KOPT-K1 (cell line): ENCODE measurements at regions not wholly inside any gene's neighbourhood (a gene's known extent, or its start where the extent isn't known, plus 50 kb on each side); places are given as distances from the start of the nearest gene placed in this dataset.

Experiments
- H3K27ac ChIP-seq: fragments of 200-600 bp; sonication (generic); 2 replicates; pipeline ENCODE4 v1.5.1; 2016; ENCODE audit warnings: antibody characterized with exemption, mild to moderate bottlenecking, low read depth, low read length; ENCODE audit not compliant: poor library complexity, severe bottlenecking
- H3K36me3 ChIP-seq: fragments of 200-600 bp; sonication (generic); 2 replicates; pipeline ENCODE4 v1.5.1; 2017; ENCODE audit warnings: antibody characterized with exemption, mild to moderate bottlenecking, low read length, moderate library complexity; ENCODE audit not compliant: insufficient read depth
- H3K9me3 ChIP-seq: fragments of 200-600 bp; sonication (generic); 2 replicates; pipeline ENCODE4 v1.5.1; 2017; ENCODE audit warnings: antibody characterized with exemption, low read length, mild to moderate bottlenecking; ENCODE audit not compliant: insufficient read depth, poor library complexity, severe bottlenecking

DNA sequence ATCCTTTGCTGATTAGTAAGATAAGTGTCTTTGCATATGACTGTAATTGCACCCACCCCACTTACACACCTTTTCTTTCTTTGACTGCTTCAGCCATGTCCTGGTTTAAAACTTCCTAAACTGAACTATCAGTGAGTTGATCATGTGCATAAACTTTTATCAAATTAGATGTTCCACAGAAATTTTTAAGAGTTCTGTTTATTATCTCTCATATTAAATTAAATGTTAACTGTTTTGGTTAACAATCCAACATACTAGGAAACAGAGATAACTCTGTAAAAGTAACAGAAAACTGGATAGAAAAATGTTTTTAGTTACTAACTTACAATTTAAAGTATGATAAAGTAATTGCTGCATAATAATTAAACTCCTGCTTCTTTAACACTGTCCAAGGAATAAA is 959.6 kb upstream of the LRRN3 start:
- Histone ChIP-seq H3K27ac (no peak overlapping the region), H3K9me3 (no peaks in the 10 kb centered on the region), H3K36me3 (no peaks in the 10 kb centered on the region)

DNA sequence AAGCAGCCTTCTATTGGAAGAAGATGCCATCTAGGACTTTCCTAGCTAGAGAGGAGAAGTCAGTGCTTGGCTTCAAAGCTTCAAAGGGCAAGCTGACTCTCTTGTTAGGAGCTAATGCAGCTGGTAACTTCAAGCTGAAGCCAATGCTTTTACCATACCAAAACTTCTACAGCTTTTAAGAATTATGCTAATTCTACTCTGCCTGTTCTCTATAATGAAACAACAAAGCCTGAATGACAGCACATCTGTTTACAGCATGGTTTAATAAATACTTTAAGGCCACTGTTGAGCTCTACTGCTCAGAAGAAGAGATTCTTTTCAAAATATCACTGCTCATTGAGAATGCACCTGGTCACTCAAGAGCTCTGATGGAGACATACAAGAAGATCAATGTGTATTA is 951.9 kb upstream of the LRRN3 start:
- H3K9me3 ChIP-seq: peaks cover 6% of the 10 kb centered on the region
- H3K36me3 ChIP-seq: no peaks in the 10 kb centered on the region
- H3K27ac ChIP-seq: no peak overlapping the region

DNA sequence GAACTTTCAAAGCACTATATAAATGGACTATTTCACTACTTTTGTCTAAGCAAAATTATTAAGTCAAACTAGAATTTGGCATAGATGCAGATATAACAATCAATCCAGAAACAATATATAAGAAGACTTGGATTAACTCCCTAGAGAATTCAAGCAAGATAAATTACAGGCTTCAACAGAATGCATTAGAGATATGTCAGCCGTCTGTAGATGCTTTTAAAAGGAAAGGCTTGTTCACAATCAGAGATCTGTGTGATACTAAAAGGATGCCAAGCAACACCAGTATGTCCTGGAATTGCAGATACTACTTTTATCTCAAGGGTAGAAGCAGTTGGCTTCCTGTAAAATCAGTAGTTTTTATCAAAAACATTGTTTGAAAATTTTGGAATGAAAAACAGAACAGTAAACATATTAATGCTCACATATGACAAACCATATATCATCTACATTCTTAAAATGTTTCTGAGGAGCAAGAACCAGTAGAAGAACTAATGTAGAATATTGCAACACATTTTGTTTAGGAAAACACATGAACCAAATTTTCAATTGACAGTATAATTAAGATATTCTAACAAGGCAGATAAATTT is 947.9 kb upstream of the LRRN3 start:
- no peaks in the 10 kb centered on the region for H3K36me3 ChIP-seq
- H3K9me3 ChIP-seq: peaks cover 6% of the 10 kb centered on the region
- H3K27ac ChIP-seq: no peak overlapping the region

DNA sequence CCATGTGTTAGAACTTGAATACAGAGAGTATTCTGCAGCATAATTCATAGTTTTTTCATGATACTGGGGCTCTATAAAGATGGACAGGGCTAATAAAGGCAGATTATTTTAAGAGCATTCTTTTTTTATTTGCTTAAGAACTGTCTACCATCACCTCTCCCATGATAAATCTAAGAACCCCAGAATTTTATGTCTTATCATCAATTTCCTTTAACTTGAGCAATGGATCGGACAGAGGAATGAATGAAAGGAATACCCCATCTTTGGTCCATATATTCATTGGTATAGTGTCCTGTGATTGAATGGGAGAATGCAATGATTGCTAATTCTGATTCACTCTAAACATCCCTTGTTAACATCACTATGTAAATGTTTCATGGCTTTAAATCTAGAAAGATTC is 946.3 kb upstream of the LRRN3 start:
- H3K9me3 ChIP-seq: peaks cover 18% of the 10 kb centered on the region
- H3K36me3 ChIP-seq: no peaks in the 10 kb centered on the region
- no peak overlapping the region for H3K27ac ChIP-seq

DNA sequence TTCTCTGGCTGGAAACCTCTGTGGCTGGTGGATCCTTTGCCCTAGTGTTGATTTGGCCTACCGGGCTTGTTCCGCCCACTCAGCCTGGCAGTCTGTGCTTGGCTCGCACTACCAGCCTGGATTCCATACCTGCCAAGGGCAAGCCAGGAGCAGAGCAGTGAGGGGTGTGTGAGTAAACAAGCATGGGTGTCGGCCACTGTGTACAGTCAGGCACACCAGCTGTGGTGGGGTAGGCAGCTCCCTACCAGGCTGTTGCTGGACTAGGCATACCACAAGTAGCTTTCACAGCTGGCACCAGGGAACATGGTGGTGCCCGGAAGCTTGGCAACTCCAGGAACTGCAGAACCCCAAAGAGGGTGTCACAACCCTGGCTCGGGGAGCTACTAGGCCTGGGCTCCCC is 942.9 kb upstream of the LRRN3 start:
- H3K27ac ChIP-seq: no peak overlapping the region
- peaks cover 18% of the 10 kb centered on the region for H3K9me3 ChIP-seq
- no peaks in the 10 kb centered on the region for H3K36me3 ChIP-seq

DNA sequence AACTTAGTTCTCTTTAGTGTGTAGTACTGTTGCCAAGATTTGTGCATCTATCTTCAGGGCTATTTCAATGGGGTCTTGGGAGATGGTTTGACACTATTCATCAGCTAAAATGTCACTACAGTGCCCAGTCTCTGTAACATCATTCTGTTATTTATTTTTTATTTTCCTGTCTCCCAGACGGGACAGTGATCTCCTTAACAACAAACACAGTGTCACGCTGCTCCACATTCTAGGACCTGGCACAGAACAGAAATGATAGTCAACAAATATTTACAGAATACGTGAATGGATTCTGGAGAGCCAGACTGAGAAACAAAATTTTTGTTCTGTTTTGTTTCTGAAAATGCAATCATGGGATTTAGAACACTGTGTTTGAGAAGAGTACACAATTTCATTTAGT is 937.7 kb upstream of the LRRN3 start:
- H3K27ac ChIP-seq: no peak overlapping the region
- H3K36me3 ChIP-seq: no peaks in the 10 kb centered on the region
- H3K9me3 ChIP-seq: peaks cover 14% of the 10 kb centered on the region

DNA sequence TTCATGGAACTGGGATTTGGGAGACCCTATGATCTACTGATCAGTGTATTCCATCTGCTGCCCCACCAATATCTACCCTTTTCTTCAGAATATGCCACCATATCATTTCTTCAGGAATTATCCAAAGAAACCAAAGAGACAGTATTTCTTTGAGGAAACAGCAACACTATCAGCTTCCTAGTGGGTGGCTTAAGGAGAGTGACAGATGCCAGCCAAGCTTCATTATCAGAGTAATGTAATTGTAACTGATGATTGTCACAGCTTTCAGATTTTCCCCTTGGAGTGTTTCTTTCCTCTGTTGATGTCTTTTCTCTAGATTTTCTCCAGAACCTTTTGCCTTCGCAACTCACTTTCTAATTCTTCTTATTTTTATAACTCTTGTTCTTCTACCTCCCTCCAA is 934.4 kb upstream of the LRRN3 start:
- H3K9me3 ChIP-seq: no peaks in the 10 kb centered on the region
- no peaks in the 10 kb centered on the region for H3K36me3 ChIP-seq

DNA sequence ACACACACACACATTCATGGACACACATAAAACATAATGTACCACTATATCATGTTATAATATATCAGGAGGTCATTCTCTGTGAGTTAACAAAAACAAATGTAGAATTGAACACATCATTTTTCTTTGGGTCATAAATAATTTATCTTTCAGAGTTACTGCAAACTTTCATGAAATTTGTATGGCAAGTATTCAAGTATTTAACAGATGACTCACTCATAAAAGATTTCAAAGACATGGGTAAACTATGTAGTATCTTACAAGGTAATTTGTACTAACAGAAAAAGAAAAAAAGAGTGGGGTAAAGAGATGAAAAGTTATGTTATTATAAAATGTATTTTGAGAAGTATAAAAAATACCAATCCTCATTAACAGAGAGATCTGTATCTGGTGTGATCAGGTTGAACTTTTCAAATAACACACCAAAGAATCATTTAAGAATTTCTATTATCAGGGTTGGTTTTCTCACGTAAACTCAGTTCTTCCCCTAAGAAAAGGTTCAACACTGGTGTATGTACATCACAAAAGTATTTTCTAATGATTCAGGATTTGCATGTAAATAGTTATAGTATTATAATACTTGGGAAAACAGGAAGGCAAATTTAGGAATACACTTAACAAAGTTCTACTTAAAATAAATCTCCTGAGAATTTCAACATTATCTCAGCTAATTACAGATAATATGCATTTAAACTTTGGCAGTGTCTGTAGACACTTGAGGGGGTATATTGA is 933.1 kb upstream of the LRRN3 start:
- H3K27ac ChIP-seq: no peak overlapping the region
- H3K9me3 ChIP-seq: no peaks in the 10 kb centered on the region
- H3K36me3 ChIP-seq: no peaks in the 10 kb centered on the region

More for the DNA sequence above, 934.4 kb upstream of the LRRN3 start:
- H3K27ac ChIP-seq: no peak overlapping the region

DNA sequence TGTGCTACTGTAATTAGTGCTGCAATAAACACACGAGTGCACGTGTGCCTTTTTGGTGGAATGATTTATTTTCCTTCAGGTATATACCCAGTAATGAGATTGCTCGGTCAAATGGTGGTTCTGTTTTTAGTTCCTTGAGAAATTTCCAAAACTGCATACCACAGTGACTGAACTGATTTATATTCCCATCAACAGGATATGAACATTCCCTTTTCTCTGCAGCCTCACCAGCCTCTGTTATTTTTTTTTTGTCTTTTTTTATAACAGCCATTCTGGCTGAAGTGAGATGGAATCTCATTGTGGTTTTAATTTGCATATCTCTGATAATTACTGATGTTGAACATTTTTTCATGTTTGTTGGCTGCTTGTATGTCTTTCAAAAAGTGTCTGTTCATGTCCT is 922.9 kb upstream of the LRRN3 start:
- H3K36me3 ChIP-seq: no peaks in the 10 kb centered on the region
- no peaks in the 10 kb centered on the region for H3K9me3 ChIP-seq
- H3K27ac ChIP-seq: no peak overlapping the region

DNA sequence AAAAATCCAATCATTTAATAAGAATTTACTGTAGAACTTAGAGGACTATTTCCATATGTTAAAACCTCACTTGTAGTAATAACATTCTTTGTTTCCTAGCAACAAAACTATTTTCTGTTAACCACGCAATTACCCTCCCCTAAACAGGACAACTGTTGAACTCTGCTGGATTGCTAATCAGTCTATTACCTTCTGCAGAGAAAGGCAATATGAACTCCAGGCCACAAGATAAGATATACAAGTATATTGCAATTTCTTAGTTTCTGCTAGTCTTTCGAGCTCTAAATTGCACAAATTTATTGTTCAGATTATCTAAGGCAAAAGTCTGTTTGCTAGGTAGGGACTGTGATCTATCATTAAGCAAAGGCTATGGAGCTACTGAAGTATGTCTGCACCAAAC is 920.1 kb upstream of the LRRN3 start:
- Histone ChIP-seq H3K9me3 (no peaks in the 10 kb centered on the region), H3K36me3 (no peaks in the 10 kb centered on the region), H3K27ac (no peak overlapping the region)

DNA sequence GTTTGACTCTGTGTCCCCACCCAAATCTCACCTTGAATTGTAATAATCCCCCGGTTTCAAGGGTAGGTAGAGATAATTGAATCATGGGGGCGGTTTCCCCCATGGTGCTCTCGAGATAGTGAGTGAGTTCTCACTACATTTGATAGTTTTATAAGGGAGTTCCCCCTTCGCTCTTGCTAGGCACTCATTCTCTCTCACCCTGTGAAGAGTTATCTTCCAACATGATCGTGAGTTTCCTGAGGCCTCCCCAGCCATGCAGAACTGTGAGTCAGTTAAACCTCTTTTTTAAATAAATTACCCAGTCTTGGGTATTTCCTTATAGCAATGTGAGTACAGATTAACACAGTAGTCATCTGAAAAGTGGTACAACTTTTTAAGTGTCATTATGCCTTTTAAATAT is 913.5 kb upstream of the LRRN3 start:
- no peaks in the 10 kb centered on the region for H3K9me3 ChIP-seq
- H3K36me3 ChIP-seq: no peaks in the 10 kb centered on the region
- H3K27ac ChIP-seq: no peak overlapping the region

DNA sequence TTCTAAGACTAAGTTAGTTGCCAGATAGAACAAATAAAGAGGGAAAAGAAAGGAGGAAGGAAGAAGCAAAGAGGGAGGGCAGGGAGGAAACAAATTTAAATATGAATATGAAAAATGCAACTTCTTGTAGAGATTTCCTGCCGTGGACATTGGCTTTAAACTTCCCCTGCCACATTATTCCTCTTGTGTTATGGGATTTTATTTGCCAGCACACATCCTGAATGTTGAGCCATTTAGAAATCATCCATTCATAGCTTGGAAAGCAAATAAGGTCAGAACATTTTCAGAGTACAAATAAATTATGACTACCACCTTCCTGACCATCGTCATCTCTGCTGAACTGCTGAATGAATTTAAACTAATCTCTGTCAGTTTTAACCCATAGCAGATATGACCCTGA is 911.9 kb upstream of the LRRN3 start:
- Histone ChIP-seq H3K27ac (no peak overlapping the region), H3K36me3 (no peaks in the 10 kb centered on the region), H3K9me3 (no peaks in the 10 kb centered on the region)

DNA sequence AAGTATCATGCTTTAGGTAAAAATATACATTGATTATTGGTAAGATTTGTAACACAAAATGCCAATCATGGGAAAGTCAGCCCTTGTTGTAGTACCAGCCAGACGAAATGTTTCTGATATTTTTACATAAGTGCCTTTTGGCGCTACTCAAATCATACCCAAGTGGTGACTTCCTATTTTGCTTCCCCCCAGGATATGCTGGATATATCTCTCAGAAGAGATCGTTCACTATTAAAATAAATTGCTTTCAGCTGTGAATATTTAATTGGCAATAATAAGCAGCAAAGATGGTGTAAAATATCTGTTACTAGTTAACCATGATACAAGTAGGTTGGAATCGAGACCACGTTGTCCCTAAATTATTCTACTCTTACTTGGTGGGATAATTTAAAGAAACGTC is 909.2 kb upstream of the LRRN3 start:
- Histone ChIP-seq H3K36me3 (no peaks in the 10 kb centered on the region), H3K9me3 (no peaks in the 10 kb centered on the region), H3K27ac (no peak overlapping the region)

DNA sequence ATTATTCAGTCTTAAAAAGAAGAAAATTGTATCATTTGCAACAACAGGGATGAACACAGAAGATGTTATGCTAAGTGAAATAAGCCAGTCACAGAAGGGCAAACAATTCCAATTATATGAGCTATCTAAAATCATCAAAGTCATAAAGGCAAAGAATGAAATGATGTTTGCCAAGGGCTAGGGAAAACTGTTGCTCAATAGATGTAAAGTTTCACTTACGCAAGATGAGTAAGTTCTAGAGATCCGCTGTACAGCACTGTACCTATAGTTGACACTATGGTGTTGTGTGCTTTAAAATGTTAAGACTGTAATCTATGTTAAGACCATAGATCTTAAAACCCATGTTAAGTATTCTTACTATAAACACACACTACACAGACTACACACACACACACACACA is 904.6 kb upstream of the LRRN3 start:
- H3K9me3 ChIP-seq: no peaks in the 10 kb centered on the region
- no peak overlapping the region for H3K27ac ChIP-seq
- no peaks in the 10 kb centered on the region for H3K36me3 ChIP-seq

DNA sequence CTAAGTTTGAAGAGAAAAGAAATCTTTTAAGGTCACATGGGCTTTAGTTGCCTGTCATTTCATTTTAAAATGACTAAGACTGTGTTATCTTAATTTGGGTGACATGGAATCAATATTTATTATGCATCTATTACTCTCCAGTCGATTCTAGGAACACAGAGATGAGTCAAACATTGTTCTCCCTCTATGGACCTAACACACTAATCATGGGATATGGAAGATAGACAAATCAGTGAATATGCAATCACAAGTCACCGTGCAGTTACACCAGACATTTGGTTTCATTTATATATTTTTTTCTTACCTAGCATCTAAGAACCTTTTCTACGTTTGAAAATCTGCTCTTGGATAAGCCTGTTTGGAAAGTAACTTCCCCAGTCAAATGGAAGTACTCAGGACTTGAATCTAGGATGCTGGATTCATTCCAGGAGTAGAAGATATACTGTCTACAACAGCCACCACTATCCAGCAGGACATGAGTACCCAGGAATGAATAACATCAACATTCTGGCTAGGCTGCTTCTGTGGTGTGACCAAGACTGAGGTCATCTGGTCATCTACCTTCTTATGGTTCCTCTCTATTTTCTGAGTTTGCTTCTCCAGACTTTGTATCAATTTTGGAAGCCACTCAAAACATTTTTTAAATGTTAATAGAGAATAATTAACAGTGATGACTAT is 902.9 kb upstream of the LRRN3 start:
- Histone ChIP-seq H3K36me3 (no peaks in the 10 kb centered on the region), H3K27ac (no peak overlapping the region), H3K9me3 (no peaks in the 10 kb centered on the region)

DNA sequence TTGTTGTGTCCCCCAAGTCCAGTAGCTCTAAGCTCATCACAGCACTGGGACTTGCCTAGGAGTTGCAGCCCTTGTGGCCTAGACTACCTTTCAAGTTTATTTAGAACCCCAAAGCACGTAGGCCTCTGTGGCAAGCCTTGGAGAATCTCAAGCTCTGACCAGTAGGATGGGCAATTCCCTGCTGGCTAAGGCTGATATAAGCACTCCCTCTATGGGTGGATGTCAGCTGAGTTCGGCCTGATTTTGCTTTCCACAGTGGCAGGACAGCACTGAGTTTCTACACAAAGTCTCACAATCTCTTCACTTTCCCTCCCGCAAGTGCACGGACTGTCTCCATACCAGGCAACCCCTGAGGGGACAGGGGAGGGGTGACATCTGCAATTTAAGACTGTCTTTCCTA is 886.4 kb upstream of the LRRN3 start:
- no peaks in the 10 kb centered on the region for H3K9me3 ChIP-seq
- H3K27ac ChIP-seq: no peak overlapping the region
- H3K36me3 ChIP-seq: no peaks in the 10 kb centered on the region
